Fibroblast of lung (primary cell): ENCODE measurements at regions not wholly inside any gene's neighbourhood (a gene's known extent, or its start where the extent isn't known, plus 50 kb on each side); places are given as distances from the start of the nearest gene placed in this dataset.

ENCODE experiments used
- CTCF ChIP-seq, 2 donors: IDR thresholded peaks in 1 of 2; conservative IDR thresholded peaks in 1 of 2; 1 replicate in 1 of 2; 2 replicates in 1 of 2; pipeline ENCODE4 v1.5.1; 2011 to 2012; ENCODE audit warnings: low read length in 2 of 2, control low read depth in 1 of 2, inconsistent platforms in 1 of 2, low read depth in 1 of 2, mild to moderate bottlenecking in 1 of 2
- EZH2 ChIP-seq: IDR thresholded peaks from 2 replicates; pipeline ENCODE4 v1.5.1; 2012; ENCODE audit warnings: low read length, control low read depth, mild to moderate bottlenecking; ENCODE audit errors: missing control alignments

- TF ChIP-seq CTCF (conservative IDR thresholded peaks at IDR 0.05 in 1 of 2, IDR thresholded peaks at IDR 0.05 in 1 of 2; ENCODE audit: low read depth in 1 of 2, low read length in 2 of 2) (no peak), EZH2 (no peak)
Measured at GRCh38 chr3:95407709-95408463, 1345.0 kb downstream of the NSUN3 start.
